ENCODE measurements at regions not wholly inside any gene's neighbourhood (a gene's known extent, or its start where the extent isn't known, plus 50 kb on each side); places are given as distances from the start of the nearest gene placed in this dataset.

DNA sequence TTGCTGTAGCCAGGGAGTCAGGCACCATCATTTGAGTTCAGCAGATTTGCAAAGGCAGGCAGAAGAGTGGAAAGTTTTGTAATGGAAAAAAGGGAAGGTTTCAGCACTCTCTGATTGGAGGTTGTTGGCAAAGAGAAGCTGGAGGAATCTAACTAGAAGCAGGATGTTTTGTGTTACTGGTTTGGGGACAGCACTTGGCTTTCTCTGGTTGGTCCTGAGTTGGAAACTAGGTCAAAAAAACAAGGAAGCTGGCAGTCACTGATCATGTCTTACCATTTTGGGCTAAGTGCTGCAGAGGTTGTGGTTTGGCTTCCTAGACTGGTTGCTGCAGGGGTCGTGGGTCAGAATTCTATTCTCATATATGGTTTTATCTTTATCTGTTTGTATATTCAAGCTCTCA, 189.8 kb downstream of the DRD1 start:
- peak; percentile 76 for ATAC-seq (ENCODE audit: low read depth)
- peak; percentile 42 for DNase-seq
- TF ChIP-seq FOS (IDR thresholded peaks at IDR 0.05; ENCODE audit: low read depth, low read length) (no peak), CHD1 (IDR thresholded peaks at IDR 0.05; ENCODE audit: low read depth, low read length) (no peak), BHLHE40 (IDR thresholded peaks at IDR 0.05; ENCODE audit: low read depth, low read length) (no peak), RAD21 (IDR thresholded peaks at IDR 0.05; ENCODE audit: low read length) (no peak), SMC3 (IDR thresholded peaks at IDR 0.05; ENCODE audit: low read depth, low read length) (no peak), MXI1 (IDR thresholded peaks at IDR 0.05; ENCODE audit: borderline replicate concordance, low read depth, low read length) (no peak), MAZ (IDR thresholded peaks at IDR 0.05; ENCODE audit: borderline replicate concordance, low read depth, low read length) (no peak), CEBPB (IDR thresholded peaks at IDR 0.05; ENCODE audit: low read depth, low read length) (no peak), NFE2L2 (IDR thresholded peaks at IDR 0.05; ENCODE audit: low read depth, low read length) (no peak), RCOR1 (IDR thresholded peaks at IDR 0.05; ENCODE audit: insufficient replicate concordance, low read length) (no peak), MAFK (IDR thresholded peaks at IDR 0.05; ENCODE audit: low read depth, low read length) (no peak), POLR2A (IDR thresholded peaks at IDR 0.05; ENCODE audit: low read depth, low read length) (no peak), RFX5 (IDR thresholded peaks at IDR 0.05; ENCODE audit: low read depth, low read length) (no peak)
- TF ChIP-seq, protein P1, sequence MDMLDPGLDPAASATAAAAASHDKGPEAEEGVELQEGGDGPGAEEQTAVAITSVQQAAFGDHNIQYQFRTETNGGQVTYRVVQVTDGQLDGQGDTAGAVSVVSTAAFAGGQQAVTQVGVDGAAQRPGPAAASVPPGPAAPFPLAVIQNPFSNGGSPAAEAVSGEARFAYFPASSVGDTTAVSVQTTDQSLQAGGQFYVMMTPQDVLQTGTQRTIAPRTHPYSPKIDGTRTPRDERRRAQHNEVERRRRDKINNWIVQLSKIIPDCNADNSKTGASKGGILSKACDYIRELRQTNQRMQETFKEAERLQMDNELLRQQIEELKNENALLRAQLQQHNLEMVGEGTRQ (IDR thresholded peaks at IDR 0.05; ENCODE audit: low read depth, low read length) = no peak
- TF ChIP-seq, protein P2, sequence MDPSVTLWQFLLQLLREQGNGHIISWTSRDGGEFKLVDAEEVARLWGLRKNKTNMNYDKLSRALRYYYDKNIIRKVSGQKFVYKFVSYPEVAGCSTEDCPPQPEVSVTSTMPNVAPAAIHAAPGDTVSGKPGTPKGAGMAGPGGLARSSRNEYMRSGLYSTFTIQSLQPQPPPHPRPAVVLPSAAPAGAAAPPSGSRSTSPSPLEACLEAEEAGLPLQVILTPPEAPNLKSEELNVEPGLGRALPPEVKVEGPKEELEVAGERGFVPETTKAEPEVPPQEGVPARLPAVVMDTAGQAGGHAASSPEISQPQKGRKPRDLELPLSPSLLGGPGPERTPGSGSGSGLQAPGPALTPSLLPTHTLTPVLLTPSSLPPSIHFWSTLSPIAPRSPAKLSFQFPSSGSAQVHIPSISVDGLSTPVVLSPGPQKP (IDR thresholded peaks at IDR 0.05; ENCODE audit: borderline replicate concordance, low read depth, low read length) = no peak
- TF ChIP-seq, protein P3, sequence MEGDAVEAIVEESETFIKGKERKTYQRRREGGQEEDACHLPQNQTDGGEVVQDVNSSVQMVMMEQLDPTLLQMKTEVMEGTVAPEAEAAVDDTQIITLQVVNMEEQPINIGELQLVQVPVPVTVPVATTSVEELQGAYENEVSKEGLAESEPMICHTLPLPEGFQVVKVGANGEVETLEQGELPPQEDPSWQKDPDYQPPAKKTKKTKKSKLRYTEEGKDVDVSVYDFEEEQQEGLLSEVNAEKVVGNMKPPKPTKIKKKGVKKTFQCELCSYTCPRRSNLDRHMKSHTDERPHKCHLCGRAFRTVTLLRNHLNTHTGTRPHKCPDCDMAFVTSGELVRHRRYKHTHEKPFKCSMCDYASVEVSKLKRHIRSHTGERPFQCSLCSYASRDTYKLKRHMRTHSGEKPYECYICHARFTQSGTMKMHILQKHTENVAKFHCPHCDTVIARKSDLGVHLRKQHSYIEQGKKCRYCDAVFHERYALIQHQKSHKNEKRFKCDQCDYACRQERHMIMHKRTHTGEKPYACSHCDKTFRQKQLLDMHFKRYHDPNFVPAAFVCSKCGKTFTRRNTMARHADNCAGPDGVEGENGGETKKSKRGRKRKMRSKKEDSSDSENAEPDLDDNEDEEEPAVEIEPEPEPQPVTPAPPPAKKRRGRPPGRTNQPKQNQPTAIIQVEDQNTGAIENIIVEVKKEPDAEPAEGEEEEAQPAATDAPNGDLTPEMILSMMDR (conservative IDR thresholded peaks at IDR 0.05; ENCODE audit: low read depth, low read length) = no peak
- Histone ChIP-seq H4K5ac (ENCODE audit: low read depth, low read length) (no peak overlapping the region), H3K4me2 (ENCODE audit: low read depth, low read length) (no peak overlapping the region), H4K91ac (ENCODE audit: insufficient read depth, low read depth, low read length) (no peak overlapping the region), H3K56ac (ENCODE audit: extremely low read depth, insufficient read depth, low read length) (no peak overlapping the region), H3K9me1 (ENCODE audit: insufficient read depth, low read length) (peaks cover 11% of the 10 kb centered on the region; the same call in 1 of the 2 replicates), H3K27me3 (ENCODE audit: control insufficient read depth, insufficient read depth, low read length) (no peaks in the 10 kb centered on the region), H2AK9ac (replicated peaks; ENCODE audit: low read depth, low read length, poor library complexity) (no peak overlapping the region), H3K36me3 (ENCODE audit: control insufficient read depth, insufficient read depth, low read length) (no peaks in the 10 kb centered on the region), H4K20me1 (ENCODE audit: insufficient read depth, low read length) (no peaks in the 10 kb centered on the region), H3K4me1 (ENCODE audit: control insufficient read depth, insufficient read depth, low read length) (peaks cover 5% of the 10 kb centered on the region; the same call in 1 of the 2 replicates), H3K9me3 (ENCODE audit: control insufficient read depth, insufficient read depth, low read length) (no peaks in the 10 kb centered on the region), H2BK5ac (ENCODE audit: low read depth, low read length, poor library complexity, severe bottlenecking) (no peak overlapping the region), H3K4me3 (ENCODE audit: insufficient read depth, low read depth, low read length) (no peak overlapping the region), H2BK15ac (ENCODE audit: low read depth, low read length) (no peak overlapping the region), H2BK120ac (ENCODE audit: low read depth, low read length) (no peak overlapping the region), H4K8ac (ENCODE audit: low read depth in 2 of 2, low read length in 2 of 2) (no peak overlapping the region), H3K14ac (replicated peaks; ENCODE audit: low read depth, low read length) (peak overlapping the region; percentile 40), H3K9ac (ENCODE audit: low read depth, low read length) (no peak overlapping the region), H3K79me1 (ENCODE audit: low read depth in 1 of 2, low read length in 2 of 2) (no peaks in the 10 kb centered on the region), H2BK20ac (ENCODE audit: low read depth, low read length) (0 out of 2 replicates have a peak overlapping the region, but pooled peaks have one; percentile 1), H2AFZ (replicated peaks; ENCODE audit: low read length, poor library complexity) (peak overlapping the region; percentile 12), H2AK5ac (ENCODE audit: low read depth, low read length) (no peak overlapping the region), H3K27ac (ENCODE audit: insufficient read depth, low read length) (no peak overlapping the region), H3K18ac (ENCODE audit: low read depth, low read length) (no peak overlapping the region), H3K23ac (ENCODE audit: low read depth, low read length) (no peak overlapping the region), H3K4ac (ENCODE audit: low read depth, low read length) (peak overlapping the region; percentile 28; the same call in 1 of the 2 replicates)
- dilution Hi-C loops (cut with HindIII; ENCODE audit: low sequenced_read_pairs, unreplicated experiment) = no loop called here
- no TSS peak for BruUV-seq (replicated peaks)
- ChIA-PET POLR2A (ENCODE audit: unreplicated experiment) (no interaction called here), CTCF (no interaction called here)
- no CpG with 5 or more reads among the region's 1 CpG for WGBS, 2 experiments (ENCODE audit: extremely low coverage in 2 of 2, insufficient read length in 1 of 2)
- in situ Hi-C loops (cut with MboI; ENCODE audit: low sequenced_read_pairs) = no loop called here
- intact Hi-C loops (cut with micrococcal nuclease) = no loop called here
